ENCODE measurements at regions not wholly inside any gene's neighbourhood (a gene's known extent, or its start where the extent isn't known, plus 50 kb on each side); places are given as distances from the start of the nearest gene placed in this dataset.

- no peak overlapping the region for H4K8ac ChIP-seq (ENCODE audit: low read depth in 2 of 2, low read length in 2 of 2)
- no peak overlapping the region for H3K18ac ChIP-seq (ENCODE audit: low read depth, low read length)
- no peaks in the 10 kb centered on the region for H3K9me1 ChIP-seq (ENCODE audit: insufficient read depth, low read length)
- 70% methylated on average over 2 of the region's 11 CpGs; no CpG with 5 or more reads in 1 of the 2 experiments for WGBS, 2 experiments (ENCODE audit: extremely low coverage in 2 of 2, insufficient read length in 1 of 2)
- H3K9ac ChIP-seq (ENCODE audit: low read depth, low read length): no peak overlapping the region
- H3K23ac ChIP-seq (ENCODE audit: low read depth, low read length): no peak overlapping the region
- H3K56ac ChIP-seq (ENCODE audit: extremely low read depth, insufficient read depth, low read length): no peak overlapping the region
- H3K4ac ChIP-seq (ENCODE audit: low read depth, low read length): no peak overlapping the region
- no peak overlapping the region for H3K4me3 ChIP-seq (ENCODE audit: insufficient read depth, low read depth, low read length)
- no peak overlapping the region for H2BK5ac ChIP-seq (ENCODE audit: low read depth, low read length, poor library complexity, severe bottlenecking)
- no peaks in the 10 kb centered on the region for H3K36me3 ChIP-seq (ENCODE audit: control insufficient read depth, insufficient read depth, low read length)
- no peak overlapping the region for H2AFZ ChIP-seq (replicated peaks; ENCODE audit: low read length, poor library complexity)
- no peak overlapping the region for H2BK20ac ChIP-seq (ENCODE audit: low read depth, low read length)
- H3K79me1 ChIP-seq (ENCODE audit: low read depth in 1 of 2, low read length in 2 of 2): no peaks in the 10 kb centered on the region
- no peaks in the 10 kb centered on the region for H3K27me3 ChIP-seq (ENCODE audit: control insufficient read depth, insufficient read depth, low read length)
- CTCF ChIA-PET: no interaction called here
- H4K91ac ChIP-seq (ENCODE audit: insufficient read depth, low read depth, low read length): no peak overlapping the region
- DNase-seq: no peak
- TF ChIP-seq MAZ (IDR thresholded peaks at IDR 0.05; ENCODE audit: borderline replicate concordance, low read depth, low read length) (no peak), NFE2L2 (IDR thresholded peaks at IDR 0.05; ENCODE audit: low read depth, low read length) (no peak), BHLHE40 (IDR thresholded peaks at IDR 0.05; ENCODE audit: low read depth, low read length) (no peak), CTCF (conservative IDR thresholded peaks at IDR 0.05; ENCODE audit: low read depth, low read length) (no peak), RFX5 (IDR thresholded peaks at IDR 0.05; ENCODE audit: low read depth, low read length) (no peak), USF2 (IDR thresholded peaks at IDR 0.05; ENCODE audit: low read depth, low read length) (no peak), MAFK (IDR thresholded peaks at IDR 0.05; ENCODE audit: low read depth, low read length) (no peak), RAD21 (IDR thresholded peaks at IDR 0.05; ENCODE audit: low read length) (no peak), ELK1 (IDR thresholded peaks at IDR 0.05; ENCODE audit: borderline replicate concordance, low read depth, low read length) (no peak)
- intact Hi-C loops (cut with micrococcal nuclease): no loop called here
- no peak overlapping the region for H3K4me2 ChIP-seq (ENCODE audit: low read depth, low read length)
- no peak overlapping the region for H2BK15ac ChIP-seq (ENCODE audit: low read depth, low read length)
- POLR2A ChIA-PET (ENCODE audit: unreplicated experiment): no interaction called here
- no peak for ATAC-seq (ENCODE audit: low read depth)
- H4K5ac ChIP-seq (ENCODE audit: low read depth, low read length): no peak overlapping the region
- no peak overlapping the region for H2AK5ac ChIP-seq (ENCODE audit: low read depth, low read length)
- H2AK9ac ChIP-seq (replicated peaks; ENCODE audit: low read depth, low read length, poor library complexity): no peak overlapping the region
- dilution Hi-C loops (cut with HindIII; ENCODE audit: low sequenced_read_pairs, unreplicated experiment): no loop called here
- H3K14ac ChIP-seq (replicated peaks; ENCODE audit: low read depth, low read length): no peak overlapping the region
- H2BK120ac ChIP-seq (ENCODE audit: low read depth, low read length): no peak overlapping the region
- no peaks in the 10 kb centered on the region for H3K4me1 ChIP-seq (ENCODE audit: control insufficient read depth, insufficient read depth, low read length)
- H3K9me3 ChIP-seq (ENCODE audit: control insufficient read depth, insufficient read depth, low read length): peaks cover 26% of the 10 kb centered on the region
- in situ Hi-C loops (cut with MboI; ENCODE audit: low sequenced_read_pairs): no loop called here
- BruUV-seq (replicated peaks): no TSS peak
- H4K20me1 ChIP-seq (ENCODE audit: insufficient read depth, low read length): no peaks in the 10 kb centered on the region
- no peak overlapping the region for H3K27ac ChIP-seq (ENCODE audit: insufficient read depth, low read length)
Measured at GRCh38 chrX:794311-794710, 163.7 kb downstream of the SHOX start.
